Uterus (tissue), 3 donors: ENCODE measurements at regions not wholly inside any gene's neighbourhood (a gene's known extent, or its start where the extent isn't known, plus 50 kb on each side); places are given as distances from the start of the nearest gene placed in this dataset.
"Not testable (repeated sequence)": the region's sequence is repeated elsewhere in the genome, so short reads cannot be mapped to it uniquely, and the experiment has no call there.

Source experiments
- DNase-seq, 2 donors: peaks; one replicate each; pipeline ENCODE4 v3.0.0-alpha.2; 2019 to 2020
- H3K27ac ChIP-seq, 2 donors: fragments of 200-600 bp; sonication (generic); 1 replicate in 1 of 2; 2 replicates in 1 of 2; pipeline ENCODE4 v1.5.1; 2016 to 2018
- H3K27me3 ChIP-seq, 2 donors: fragments of 200-600 bp; sonication (generic); one replicate each; pipeline ENCODE4 v1.5.1; 2018 to 2019; ENCODE audit warnings: control low read depth in 1 of 2
- H3K36me3 ChIP-seq, 2 donors: fragments of 200-600 bp; sonication (generic); one replicate each; pipeline ENCODE4 v1.5.1; 2019; ENCODE audit warnings: control low read depth in 1 of 2
- H3K4me1 ChIP-seq, 2 donors: fragments of 200-600 bp; sonication (generic); one replicate each; pipeline ENCODE4 v1.5.1; 2018 to 2019; ENCODE audit warnings: control low read depth in 1 of 2
- H3K4me3 ChIP-seq, 2 donors: fragments of 200-600 bp; sonication (generic); 1 replicate in 1 of 2; 2 replicates in 1 of 2; pipeline ENCODE4 v1.5.1; 2018 to 2019; ENCODE audit warnings: mild to moderate bottlenecking in 1 of 2
- H3K9me3 ChIP-seq, 2 donors: fragments of 200-600 bp; sonication (generic); one replicate each; pipeline ENCODE4 v1.5.1; 2019; ENCODE audit warnings: control low read depth in 1 of 2
- POLR2A ChIP-seq, 2 donors: fragments of 450-650 bp; IDR thresholded peaks; one replicate each; pipeline ENCODE4 v1.6.1; 2016; ENCODE audit warnings: antibody characterized with exemption in 2 of 2, mild to moderate bottlenecking in 1 of 2, moderate library complexity in 1 of 2
- intact Hi-C: fragments of 100-400 bp; cut with DNase I; formaldehyde crosslinking; loops from one replicate; pipeline ENCODE4 v1.15.1; 2023; ENCODE audit warnings: low total_unique reads
- TF ChIP-seq, protein P1 (sequence below), 4 experiments: fragments of 200-600 bp in 2 of 4; fragments of 450-650 bp in 2 of 4; sonication (generic) in 2 of 4; IDR thresholded peaks; one replicate each; pipeline ENCODE4 v1.5.1; 2016 to 2019; ENCODE audit warnings: antibody characterized with exemption in 4 of 4, mild to moderate bottlenecking in 2 of 4, moderate library complexity in 1 of 4
- donor health status: DM: yes; HTN: yes; CAD: no.

DNA sequence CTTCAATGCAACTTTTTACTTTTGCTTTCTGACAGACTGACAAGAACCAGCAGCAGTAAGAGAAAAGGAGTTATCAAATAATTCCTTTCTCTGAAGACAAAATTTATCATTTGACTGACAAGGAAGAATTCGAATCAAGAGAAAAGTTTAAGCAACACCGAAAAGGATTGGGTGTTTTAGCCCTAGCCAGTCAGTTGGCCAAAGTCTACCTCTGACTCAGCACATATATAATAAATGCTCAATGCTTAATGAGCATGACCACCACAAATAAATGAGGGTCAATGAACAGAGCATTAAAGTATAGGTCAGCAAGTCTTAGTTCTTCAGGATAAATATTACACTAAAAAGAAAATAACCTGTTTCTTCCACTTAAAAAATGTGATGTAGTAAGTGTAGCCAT lies 1603.5 kb upstream of the C9orf72 start:
- no peaks in the 10 kb centered on the region for H3K36me3 ChIP-seq
- no peak for DNase-seq
- TF ChIP-seq, protein P1, sequence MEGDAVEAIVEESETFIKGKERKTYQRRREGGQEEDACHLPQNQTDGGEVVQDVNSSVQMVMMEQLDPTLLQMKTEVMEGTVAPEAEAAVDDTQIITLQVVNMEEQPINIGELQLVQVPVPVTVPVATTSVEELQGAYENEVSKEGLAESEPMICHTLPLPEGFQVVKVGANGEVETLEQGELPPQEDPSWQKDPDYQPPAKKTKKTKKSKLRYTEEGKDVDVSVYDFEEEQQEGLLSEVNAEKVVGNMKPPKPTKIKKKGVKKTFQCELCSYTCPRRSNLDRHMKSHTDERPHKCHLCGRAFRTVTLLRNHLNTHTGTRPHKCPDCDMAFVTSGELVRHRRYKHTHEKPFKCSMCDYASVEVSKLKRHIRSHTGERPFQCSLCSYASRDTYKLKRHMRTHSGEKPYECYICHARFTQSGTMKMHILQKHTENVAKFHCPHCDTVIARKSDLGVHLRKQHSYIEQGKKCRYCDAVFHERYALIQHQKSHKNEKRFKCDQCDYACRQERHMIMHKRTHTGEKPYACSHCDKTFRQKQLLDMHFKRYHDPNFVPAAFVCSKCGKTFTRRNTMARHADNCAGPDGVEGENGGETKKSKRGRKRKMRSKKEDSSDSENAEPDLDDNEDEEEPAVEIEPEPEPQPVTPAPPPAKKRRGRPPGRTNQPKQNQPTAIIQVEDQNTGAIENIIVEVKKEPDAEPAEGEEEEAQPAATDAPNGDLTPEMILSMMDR (IDR thresholded peaks at IDR 0.05), result no peak
- no peak for TF ChIP-seq POLR2A (IDR thresholded peaks at IDR 0.05)
- no peak overlapping the region for H3K27ac ChIP-seq
- H3K9me3 ChIP-seq, result no peaks in the 10 kb centered on the region
- H3K4me1 ChIP-seq, result no peaks in the 10 kb centered on the region
- intact Hi-C loops, result no loop called here
- H3K27me3 ChIP-seq, result no peaks in the 10 kb centered on the region
- no peak overlapping the region for H3K4me3 ChIP-seq

DNA sequence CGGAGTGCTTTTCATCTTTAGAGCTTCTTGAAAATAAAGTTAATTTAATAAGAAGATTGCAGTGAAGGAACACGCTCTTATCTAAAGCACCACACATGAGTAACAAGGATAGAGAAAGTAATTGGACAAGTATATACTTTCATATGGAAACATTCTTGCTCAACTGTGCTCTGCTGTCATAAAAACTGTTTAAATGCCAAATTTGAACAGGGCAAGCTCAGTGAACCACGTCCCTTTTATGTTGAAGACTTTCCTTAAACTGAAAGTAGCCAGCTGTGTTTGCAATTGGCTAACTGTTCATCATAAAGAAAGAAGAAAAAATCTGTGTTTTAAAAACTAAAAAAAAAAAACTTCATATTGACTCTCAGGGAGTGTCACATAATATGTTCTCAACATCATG lies 1610.7 kb upstream of the C9orf72 start:
- no peak for DNase-seq
- Histone ChIP-seq H3K4me3 (no peak overlapping the region), H3K4me1 (no peaks in the 10 kb centered on the region), H3K27ac (no peak overlapping the region), H3K9me3 (no peaks in the 10 kb centered on the region), H3K27me3 (no peaks in the 10 kb centered on the region), H3K36me3 (no peaks in the 10 kb centered on the region)
- TF ChIP-seq, protein P1 (IDR thresholded peaks at IDR 0.05), result no peak
- no peak for TF ChIP-seq POLR2A (IDR thresholded peaks at IDR 0.05)
- intact Hi-C loops, result no loop called here

DNA sequence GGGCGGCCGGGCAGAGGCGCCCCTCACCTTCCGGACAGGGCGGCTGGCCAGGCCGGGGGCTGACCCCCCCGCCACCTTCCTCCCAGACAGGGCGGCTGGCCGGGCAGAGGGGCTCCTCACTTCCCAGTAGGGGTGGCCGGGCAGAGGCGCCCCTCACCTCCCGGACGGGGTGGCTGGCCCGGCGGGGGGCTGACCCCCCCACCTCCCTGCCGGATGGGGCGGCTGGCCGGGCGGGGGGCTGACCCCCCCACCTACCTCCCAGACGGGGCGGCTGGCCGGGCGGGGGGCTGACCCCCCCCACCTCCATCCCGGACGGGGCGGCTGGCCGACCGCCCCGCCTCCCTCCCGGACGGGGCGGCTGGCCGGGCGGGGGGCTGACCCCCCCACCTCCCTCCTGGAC lies 1615.5 kb upstream of the C9orf72 start:
- intact Hi-C loops, H3K9me3 ChIP-seq, H3K27me3 ChIP-seq, DNase-seq, H3K27ac ChIP-seq, H3K4me1 ChIP-seq, H3K4me3 ChIP-seq, H3K36me3 ChIP-seq: not testable (repeated sequence)

DNA sequence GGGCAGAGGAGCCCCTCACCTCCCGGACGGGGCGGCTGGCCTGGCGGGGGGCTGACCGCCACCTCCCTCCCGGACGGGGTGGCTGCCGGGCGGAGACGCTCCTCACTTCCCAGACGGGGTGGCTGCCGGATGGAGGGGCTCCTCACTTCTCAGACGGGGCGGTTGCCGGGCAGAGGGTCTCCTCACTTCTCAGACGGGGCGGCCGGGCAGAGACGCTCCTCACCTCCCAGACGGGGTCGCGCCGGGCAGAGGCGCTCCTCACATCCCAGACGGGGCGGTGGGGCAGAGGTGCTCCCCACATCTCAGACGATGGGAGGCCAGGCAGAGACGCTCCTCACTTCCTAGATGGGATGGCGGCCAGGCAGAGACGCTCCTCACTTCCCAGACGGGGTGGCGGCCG lies 1615.9 kb upstream of the C9orf72 start:
- not testable (repeated sequence) for H3K36me3 ChIP-seq, DNase-seq

DNA sequence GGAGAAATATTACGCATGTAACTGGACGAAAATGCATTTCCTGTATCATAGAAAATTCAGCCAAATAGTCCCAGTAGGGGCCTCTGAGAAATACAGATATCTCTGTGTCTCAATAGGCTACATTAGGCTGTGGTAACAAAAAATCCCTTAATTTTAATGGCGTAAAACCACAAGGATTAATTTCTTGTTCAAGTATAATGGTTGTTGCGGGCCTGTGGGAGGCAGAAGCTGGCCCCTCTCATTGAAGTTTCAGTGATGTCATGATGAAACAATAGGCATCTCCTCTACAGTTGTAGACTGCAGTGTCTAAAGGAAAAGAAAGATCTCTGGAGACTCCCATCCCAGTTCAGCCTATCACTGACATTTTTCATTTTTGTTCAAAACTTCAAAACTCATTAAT lies 1625.6 kb upstream of the C9orf72 start:
- intact Hi-C loops, result no loop called here
- no peaks in the 10 kb centered on the region for H3K27me3 ChIP-seq
- no peak overlapping the region for H3K4me3 ChIP-seq
- no peak overlapping the region for H3K27ac ChIP-seq
- no peaks in the 10 kb centered on the region for H3K36me3 ChIP-seq
- DNase-seq, result no peak
- H3K9me3 ChIP-seq, result no peaks in the 10 kb centered on the region
- H3K4me1 ChIP-seq, result peaks cover 0 to 6% of the 10 kb centered on the region in 2 donors
- no peak for TF ChIP-seq POLR2A (IDR thresholded peaks at IDR 0.05)
- TF ChIP-seq, protein P1 (IDR thresholded peaks at IDR 0.05), result no peak

More for the DNA sequence above, 1615.9 kb upstream of the C9orf72 start:
- intact Hi-C loops, H3K27me3 ChIP-seq, H3K27ac ChIP-seq, H3K4me1 ChIP-seq, H3K4me3 ChIP-seq, H3K9me3 ChIP-seq: not testable (repeated sequence)

DNA sequence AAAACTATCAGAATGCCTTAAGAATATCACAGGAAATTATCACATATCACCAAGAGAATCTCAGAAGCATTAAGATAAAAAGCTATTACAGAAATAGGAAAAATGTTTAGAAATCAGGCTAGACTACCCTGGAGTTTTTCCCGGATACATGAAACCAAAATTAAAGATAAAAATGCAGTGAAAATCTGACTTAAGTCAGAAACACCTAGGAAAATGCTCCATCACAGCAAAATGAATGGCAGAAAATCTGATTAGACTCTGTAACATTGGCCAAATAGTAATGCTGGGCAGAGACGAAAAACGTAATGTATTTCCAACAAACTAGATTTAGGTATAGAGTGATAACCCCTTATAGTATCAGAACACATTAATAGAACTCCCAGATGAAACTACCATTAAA lies 1626.7 kb upstream of the C9orf72 start:
- Histone ChIP-seq H3K27me3 (no peaks in the 10 kb centered on the region), H3K27ac (no peak overlapping the region), H3K4me3 (no peak overlapping the region), H3K4me1 (peaks cover 0 to 6% of the 10 kb centered on the region in 2 donors), H3K36me3 (no peaks in the 10 kb centered on the region), H3K9me3 (no peaks in the 10 kb centered on the region)
- no peak for DNase-seq
- TF ChIP-seq, protein P1 (IDR thresholded peaks at IDR 0.05), result no peak
- no peak for TF ChIP-seq POLR2A (IDR thresholded peaks at IDR 0.05)
- intact Hi-C loops, result no loop called here
